Renal pelvis (tissue), 1 donor: ENCODE measurements at regions not wholly inside any gene's neighbourhood (a gene's known extent, or its start where the extent isn't known, plus 50 kb on each side); places are given as distances from the start of the nearest gene placed in this dataset.
"Not testable (repeated sequence)": the region's sequence is repeated elsewhere in the genome, so short reads cannot be mapped to it uniquely, and the experiment has no call there.

Source experiments
- DNase-seq: peaks from one replicate; pipeline ENCODE4 v3.0.0-alpha.2; 2013

DNA sequence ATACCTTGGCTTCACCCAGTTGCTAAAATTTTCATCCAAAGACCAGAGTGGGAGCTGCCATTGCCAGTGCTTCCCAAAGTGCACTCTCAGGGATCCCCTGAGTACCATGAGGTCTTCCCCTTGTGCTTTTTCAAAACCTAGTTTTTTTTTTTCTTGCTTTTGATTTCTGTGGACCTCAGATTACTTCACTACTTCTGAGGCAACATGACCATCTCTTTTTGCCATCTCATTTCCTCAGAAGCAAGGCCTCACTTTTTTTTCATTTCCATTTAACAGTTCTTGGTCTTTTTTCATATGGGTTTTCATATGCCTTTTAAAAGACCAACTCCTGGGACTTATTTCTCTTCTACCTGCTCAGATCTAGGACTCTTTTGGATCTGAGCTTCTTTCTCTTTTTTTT, 64.1 kb upstream of the MMS22L start:
- no peak for DNase-seq

DNA sequence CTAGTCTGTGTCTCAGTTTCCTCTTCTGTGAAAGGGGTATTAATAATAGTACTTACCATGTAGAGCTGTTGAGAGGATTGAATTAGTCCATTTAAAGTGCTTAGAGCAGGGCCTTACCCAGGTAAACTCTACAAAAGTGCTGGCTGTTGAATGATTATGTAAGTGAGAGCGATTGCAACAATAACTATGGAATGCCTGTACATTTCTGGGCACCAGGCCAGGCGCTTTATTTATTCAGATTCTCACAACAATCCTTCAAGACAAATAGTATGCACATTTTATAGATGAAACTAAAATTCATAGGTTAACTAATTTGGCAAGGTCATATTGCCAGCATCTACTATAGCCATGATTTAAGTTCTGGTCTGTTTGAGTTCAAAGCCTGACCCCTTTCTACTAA, 78.3 kb upstream of the MMS22L start:
- no peak for DNase-seq

DNA sequence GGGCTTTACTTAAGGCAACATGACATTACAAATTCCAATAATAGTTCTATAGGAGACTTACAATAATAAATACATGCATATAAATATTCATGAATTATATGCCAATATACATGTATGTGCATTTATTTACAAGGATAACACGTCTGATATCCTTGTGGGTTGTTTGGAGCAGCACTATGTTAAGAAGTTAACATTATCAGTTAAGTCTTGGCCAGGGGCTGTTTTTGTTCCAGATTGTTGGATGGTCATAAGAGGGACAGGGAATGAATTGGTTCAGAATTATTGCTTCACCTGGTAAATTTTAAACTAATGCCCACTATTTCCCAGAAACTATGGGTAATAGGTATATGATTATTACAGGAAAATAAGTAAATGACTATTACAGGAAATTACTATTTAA, 81.3 kb upstream of the MMS22L start:
- DNase-seq, result no peak

DNA sequence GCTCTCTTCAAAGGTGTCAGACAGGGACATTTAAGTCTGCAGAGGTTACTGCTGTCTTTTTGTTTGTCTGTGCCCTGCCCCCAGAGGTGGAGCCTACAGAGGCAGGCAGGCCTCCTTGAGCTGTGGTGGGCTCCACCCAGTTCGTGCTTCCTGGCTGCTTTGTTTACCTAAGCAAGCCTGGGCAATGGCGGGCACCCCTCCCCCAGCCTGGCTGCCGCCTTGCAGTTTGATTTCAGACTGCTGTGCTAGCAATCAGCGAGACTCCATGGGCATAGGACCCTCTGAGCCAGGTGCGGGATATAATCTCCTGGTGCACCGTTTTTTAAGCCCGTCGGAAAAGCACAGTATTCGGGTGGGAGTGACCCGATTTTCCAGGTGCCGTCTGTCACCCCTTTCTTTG, 99.1 kb upstream of the MMS22L start:
- not testable (repeated sequence) for DNase-seq

DNA sequence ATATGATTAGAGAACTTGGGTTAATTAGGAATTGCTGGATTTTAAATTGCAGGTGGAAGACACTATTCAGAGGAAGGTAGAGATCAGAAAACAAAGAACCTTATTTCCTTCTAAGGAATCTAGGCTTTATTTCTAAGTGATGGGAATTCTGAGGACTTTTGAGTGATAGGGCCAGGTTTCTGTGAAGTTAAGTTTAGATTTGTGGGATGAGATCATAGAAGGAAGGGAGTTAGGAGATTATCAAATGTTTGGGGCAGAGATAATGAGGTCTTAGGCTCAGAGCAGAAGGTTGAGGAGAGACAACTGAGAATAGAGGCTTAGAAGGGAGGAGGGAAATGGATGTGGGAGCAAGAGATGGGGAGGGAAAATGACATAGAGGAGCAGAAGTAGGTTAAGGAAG, 109.7 kb upstream of the MMS22L start:
- DNase-seq, result no peak

DNA sequence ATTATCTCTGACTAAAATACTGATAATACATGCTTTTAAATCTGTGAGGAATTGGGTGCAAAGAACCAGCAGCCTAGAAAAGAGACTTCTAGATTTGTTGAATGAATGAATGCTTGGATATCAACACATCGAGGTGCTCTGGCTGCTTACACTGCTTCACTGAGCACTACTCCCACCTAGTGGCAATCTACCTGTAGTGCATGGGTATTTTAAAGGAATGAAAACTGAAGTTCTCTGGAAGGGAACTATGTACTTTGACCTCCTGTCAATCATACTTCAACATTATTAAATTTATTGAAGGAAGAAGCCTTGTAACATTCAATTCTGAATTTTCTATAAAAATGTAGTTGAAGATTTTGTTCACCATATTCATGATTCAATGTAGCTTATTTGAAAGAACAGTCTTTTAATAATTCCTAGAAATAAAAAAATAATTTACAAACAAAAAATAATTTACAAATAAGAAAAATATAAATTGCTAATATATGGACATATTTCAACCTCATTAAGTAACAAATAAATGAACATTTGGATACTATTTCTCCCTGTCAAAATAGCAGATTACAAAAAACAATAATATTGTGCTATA, 111.2 kb upstream of the MMS22L start:
- DNase-seq, result peak; percentile 36

DNA sequence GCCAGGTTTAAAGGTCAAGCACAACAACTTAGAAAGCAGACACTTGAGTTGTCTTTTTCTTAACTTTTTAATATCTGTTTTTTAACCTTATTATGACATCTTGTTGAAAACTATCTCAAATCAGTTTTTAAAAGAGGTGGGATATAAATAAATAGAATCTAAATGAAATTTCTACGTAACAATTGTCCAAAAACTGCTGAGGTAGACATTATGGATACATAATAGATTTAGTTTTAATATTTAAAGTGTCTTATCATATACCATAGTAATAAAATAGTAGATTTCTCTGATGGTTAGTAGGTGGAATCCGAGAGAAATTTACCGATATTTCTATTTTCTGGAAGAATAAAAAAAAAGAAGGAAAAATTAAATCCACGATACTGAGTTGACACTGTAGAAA, 113.9 kb upstream of the MMS22L start:
- no peak for DNase-seq

DNA sequence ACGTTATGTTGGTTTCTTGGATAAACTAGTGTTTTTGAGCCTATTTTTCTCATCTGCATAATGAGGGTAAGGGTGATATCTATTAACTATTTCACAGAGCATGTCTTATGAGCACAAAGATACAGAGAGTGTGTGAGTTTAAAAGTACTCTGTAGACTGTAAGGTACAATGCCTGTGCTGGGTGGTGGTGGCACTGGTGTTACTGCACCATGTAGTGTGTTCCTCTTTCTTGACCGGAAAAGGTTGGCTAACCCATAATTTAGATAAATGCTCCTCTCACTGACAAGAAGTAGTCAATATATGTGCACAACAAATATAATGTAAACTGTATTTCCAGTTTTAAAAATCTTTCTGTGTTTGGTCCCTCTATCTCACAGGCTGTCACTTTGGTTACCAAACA, 116.2 kb upstream of the MMS22L start:
- no peak for DNase-seq

DNA sequence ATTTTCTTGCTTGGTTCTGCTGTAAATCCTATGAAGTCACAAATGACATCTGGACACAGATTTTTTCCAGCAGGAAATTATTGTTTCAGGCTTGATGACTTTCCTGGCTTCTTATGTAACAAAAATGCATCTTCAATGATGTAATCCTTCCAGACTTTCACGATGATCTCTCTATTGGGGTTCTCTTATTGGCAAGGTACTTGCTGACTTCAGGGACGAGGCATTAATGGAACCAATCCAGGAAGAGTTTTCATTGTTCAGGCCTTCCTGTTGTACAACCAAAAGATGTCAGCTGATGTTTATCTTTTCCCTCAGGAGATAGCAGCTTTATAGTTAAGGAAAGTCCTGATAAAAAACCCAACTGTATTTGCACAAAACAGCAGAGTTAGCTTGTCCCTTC, 118.5 kb upstream of the MMS22L start:
- DNase-seq, result no peak

DNA sequence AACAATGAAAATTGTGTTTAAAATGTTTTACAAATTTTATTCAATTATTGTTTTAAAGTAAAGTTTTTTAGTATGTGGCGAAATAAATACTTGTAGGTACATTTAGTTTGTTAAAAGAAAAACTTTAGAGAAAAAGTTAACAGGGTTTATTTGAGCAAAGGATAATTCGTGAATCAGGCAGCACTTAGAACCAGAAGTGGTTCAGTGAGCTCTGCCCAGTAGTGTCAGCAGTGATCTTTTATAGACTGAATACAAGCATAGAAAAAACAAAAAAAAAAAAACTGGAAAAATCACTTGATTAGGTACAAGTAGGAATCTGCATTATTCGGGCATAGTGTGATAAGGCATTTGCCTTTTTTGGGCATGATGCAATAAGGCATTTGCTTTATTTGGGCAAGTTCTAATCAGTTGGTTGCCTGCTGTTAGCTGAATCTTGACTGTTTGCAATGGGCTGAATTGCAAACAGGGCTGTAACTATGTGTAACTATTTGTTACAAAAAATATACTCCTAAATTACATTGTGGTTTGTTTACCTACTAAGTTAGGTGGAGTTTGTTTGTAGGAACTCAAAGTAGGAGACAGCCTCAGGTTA, 122.9 kb upstream of the MMS22L start:
- DNase-seq, result no peak

DNA sequence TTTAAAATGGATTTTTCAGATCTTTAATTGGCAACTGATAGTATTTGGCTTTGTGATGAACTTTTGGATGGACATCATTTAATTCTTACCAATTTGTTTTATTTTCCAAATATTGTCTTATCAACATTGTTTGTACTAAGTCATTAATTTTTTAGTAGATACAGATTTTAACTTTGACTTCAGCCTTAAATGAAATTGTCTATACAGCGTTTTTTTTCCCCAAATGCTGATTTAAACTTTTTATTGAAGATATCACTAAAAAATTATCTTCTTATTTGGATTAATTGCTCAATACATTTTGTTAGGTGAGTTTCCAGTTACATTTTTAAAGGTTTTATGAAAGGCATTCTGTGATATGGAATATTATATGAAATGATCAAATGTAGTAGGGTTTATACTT, 123.6 kb upstream of the MMS22L start:
- no peak for DNase-seq

DNA sequence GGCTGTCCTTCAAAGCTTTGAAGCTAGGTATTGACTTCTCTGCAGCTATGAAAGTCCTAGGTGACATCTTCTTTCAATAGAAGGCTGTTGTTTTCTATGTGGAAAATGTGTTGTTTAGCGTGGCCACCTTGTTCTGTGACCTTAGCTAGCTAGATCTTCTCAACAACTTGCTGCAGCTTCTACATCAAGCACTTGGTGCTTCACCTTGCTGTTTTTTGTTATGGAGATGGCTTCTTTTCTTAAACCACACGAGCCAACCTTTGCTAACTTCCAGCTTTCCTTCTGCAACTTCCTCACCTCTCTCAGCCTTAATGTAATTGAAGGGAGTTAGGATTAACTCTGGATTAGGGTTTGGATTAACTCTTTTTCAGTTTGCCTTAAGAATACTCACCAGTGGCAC, 128.6 kb upstream of the MMS22L start:
- DNase-seq, result no peak

DNA sequence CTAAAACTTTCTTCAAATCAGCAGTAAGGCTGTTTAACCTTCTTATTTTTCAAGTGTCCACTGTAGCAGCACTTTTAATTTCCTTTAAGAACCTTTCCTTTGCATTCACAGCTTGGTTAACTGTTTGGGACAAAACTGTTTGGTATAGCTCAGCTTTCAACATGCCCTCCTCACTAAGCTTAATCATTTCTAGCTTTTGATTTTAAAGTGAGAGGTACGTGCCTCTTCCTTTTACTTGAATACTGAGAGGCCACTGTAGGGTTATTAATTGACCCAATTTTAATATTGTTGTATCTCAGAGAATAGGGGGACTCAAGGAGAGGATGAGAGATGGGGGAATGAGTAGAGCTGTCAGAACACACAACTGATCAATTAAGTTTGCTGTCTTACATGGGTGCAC, 129.5 kb upstream of the MMS22L start:
- DNase-seq, result no peak

DNA sequence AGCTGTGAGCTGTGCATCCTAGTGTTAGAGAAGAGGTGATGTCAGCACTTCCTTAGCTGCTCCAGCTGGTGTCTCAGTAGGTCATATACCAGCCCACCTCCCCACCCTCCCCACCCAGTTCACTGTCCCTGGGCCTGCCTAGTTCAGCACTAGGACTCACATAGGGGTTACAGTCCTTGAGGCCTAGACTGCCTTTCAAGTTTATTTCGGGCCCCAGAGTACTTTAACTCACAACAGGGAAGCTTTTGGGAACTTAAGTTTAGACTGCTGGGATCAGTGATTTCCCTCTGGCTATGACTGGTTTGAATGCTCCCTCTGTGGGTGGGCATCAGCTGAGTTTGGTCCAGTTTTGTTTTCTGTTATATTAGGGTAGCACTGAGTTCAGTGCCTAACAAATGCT, 139.2 kb upstream of the MMS22L start:
- no peak for DNase-seq

DNA sequence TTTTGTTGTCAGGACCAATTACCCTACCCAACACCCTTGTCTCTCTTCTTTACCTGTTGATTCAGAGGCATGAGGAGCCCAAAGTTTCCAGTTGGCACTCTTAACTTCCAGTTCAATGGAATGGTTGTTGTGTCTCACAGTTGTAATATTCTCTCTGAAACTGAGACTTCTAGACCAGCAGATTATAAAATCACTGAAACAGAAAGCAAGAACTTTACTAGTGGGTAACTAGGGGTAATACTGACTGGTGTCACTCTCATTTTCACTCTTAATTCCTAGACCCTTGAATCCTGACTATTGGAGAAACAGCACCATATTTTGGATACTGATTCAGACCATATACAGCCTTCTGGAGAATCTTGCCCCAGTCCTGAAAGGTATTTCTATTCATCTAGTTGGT, 140.2 kb upstream of the MMS22L start:
- DNase-seq, result no peak

DNA sequence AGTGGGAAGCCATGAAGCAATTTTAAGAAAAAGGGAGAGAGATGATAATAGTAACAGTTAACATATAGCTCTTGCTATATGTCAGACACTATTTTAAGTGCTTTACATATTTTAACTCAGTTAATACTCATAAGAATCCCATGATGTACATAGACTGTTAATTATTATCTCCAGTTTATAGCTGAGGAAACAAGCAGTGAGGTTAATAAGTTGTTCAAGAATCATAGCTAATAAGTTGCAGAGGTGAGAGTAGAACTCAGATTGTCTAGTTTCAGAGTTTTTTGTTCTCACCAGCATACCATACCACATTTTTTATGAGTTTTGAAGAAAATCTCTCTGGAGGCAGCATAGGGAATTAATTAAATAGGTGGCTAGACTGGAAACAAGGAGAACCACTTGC, 144.6 kb upstream of the MMS22L start:
- no peak for DNase-seq

DNA sequence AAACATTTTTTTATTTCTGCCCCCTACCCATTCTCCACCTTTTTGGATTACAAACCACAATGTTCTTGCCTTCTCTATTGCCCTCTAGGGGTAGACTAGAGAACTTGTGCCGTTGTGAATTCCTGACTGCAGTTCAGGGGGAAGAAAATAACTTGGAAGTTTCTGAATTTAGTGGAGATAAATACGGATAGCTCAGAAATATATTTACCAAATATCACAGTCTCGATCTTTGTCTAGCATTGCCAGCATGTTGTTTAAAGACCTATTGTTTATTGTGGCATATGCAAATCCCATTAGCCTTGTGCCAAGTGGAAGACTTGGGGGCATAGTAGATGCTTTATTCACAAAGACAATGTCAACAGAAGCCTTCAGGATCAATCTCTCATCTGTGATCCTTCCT, 154.1 kb upstream of the MMS22L start:
- DNase-seq, result no peak

DNA sequence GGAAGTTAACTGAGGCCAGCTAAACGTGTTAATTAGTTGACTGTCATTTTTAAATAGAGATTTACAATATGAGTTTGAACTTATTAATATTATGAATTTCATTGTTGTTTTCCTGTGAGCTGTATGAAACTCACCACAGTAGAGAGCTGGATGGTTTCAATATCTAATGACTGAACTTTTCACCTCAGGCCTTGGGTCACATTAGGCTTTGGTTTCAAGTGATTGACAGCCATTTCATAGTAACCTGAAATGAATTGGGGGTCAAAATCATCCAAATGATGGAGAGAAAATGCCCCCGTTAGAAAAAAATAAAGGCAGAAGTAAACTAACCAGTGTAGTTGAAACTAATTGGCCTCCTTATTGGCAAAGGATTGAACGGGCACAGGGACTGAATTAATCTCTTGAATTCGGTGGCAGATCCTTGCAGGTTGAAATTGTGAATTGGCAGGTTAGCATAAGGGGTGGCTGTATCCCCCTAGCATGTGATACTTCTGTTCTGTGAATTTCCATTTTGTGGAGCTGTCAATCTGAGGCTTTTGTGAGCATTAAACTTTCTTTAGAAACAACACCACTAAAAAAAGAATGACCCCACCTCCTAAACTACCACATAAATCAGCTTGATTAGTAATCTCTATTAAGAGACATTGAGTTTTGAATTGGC, 155.1 kb upstream of the MMS22L start:
- DNase-seq, result no peak

DNA sequence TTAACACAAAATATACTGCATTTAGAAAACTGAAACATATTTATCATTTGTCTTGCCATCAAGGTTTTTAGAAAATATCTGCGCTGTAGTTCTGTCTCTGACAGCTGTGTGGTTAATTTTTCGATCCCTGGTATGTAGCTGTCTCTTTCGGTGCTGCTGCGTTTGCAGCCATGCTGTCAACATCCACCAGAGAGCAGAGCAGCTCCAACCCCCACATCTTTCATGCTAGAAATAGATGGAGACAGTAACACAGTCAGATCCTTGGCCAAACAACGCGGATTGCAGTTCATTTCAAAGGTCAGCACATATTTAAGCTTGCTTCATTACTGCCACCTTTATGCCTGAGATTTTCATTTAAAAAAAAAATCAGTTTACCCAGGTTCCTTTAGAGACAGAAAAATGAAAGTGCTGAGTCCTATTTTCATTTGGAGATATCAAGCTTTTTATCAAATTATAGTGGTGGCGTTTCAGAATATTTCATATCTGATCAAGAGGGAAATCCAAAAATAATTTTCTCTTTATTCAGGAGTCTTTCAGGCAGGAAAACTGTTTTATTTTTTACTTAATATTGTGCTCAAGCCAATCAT, 157.7 kb upstream of the MMS22L start:
- DNase-seq, result no peak

DNA sequence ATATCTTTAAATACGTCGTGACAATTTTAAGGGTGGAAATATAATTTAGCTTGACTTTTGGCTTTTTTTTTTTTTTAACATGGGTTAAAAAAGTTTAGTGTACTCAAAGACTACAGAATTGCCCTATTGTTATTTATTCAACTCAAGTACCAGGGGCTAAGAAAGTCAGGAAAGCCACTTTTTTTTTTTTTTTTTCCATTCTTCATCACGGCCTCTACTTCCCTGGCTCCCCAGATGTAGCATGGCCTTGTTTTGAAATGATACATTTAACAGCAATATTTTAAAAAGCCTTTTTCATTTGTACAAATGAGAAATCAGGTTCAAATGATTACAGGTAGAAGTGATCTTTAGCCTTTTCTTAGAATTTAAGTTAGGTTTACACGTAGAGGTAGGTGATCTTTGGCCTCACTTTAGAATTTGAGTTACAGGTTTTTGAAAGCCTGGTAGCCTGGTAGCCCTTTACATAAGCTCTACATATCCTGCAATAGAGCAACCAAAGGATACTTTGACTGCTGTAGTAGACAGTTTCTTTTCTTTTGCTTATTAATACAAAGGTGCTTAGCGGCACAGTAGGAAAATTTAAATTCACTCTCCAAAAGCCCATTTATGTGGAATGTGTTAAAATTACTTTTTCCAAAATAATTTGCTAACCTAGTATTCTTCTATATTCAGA, 160.5 kb upstream of the MMS22L start:
- DNase-seq, result no peak

DNA sequence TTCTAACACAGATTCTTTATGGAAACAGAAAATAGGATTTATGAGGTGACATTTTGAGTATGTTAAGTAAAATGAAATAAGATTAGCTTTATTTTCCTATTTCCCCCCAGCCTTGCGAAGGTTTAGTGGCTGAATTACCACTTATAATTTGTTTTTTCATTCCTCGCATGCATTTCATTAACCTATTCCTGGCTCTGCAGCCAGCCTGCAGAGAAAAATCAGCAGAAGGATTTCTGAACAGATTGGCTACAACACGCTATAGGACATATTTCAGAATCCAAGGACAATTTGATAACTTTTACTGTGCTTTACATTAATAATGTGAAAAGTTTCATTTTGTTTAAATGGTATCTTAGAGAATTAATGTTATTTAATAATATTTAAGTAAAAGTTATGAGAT, 162.4 kb upstream of the MMS22L start:
- DNase-seq, result no peak

DNA sequence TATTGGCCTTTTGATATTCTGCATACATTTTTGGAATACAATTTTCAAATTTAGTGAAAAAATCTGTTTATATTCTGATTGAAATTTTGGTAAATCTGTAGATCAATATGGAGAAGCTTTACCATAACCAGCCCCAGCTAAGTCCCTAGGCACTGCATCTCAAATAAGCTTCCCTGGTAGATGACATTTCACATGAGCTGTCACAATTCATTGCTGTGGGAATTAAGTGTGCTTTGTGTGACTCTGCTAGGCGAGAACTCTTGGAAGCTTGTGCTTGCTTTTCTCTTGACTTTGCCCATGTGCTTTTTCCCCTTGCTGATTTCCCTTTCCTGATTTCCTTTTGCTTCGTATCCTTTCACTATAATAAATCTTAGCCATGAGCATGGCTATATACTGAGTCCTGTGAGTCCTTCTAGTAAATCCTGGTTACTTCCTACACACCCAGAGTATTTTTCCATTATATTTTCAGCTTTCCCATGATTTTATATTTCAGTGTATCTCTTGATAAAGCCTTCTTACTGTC, 166.5 kb upstream of the MMS22L start:
- DNase-seq, result no peak

DNA sequence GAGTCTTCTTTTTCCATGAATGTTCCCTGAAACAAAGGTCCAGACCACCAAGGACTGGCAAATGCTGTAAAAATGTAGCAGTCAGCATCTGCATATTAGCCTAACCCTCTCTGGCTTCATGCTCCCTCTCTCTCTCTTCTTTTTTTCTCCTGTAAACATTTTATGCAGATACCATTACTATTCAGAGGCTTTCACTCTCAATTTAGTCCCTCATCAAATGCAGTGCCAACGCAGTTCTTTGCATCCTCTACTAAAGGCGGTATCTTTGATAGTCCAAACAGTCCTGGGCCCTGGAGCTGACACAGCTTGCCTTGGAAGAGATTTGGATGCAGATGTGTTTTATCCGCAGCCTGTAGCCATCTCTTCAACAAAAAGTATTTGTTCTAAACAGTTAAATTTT, 167.1 kb upstream of the MMS22L start:
- no peak for DNase-seq
